SK-N-SH (cell line): ENCODE measurements at regions not wholly inside any gene's neighbourhood (a gene's known extent, or its start where the extent isn't known, plus 50 kb on each side); places are given as distances from the start of the nearest gene placed in this dataset.

ENCODE experiments used
- CTCF ChIA-PET: fragments of 300-600, 350-600 bp; formaldehyde crosslinking; extraction: SDS; loops from one replicate; lab custom pipeline; 2021; lab: Yijun Ruan, JAX
- POLR2A ChIA-PET: fragments of 350-600 bp; sonication (Branson Sonifier 250); formaldehyde crosslinking; extraction: SDS; loops from one replicate; lab custom pipeline; 2020; ENCODE audit warnings: antibody characterized with exemption, inconsistent platforms; lab: Yijun Ruan, JAX
- DNase-seq: peaks from one replicate; pipeline ENCODE4 v3.0.0; 2012
- H2AFZ ChIP-seq: fragments of 200-600 bp; sonication (generic); 2 replicates; pipeline ENCODE4 v1.8.1; 2016; ENCODE audit warnings: antibody characterized with exemption, mild to moderate bottlenecking, low read depth
- H3F3A ChIP-seq: fragments of 200-600 bp; sonication (generic); replicated peaks from 2 replicates; pipeline ENCODE3; 2016; ENCODE audit warnings: antibody characterized with exemption, mild to moderate bottlenecking; ENCODE audit not compliant: insufficient read depth
- H3K27ac ChIP-seq, 2 experiments: fragments of 200-500 bp in 1 of 2; fragments of 200-600 bp in 1 of 2; sonication (Bioruptor generic) in 1 of 2; sonication (generic), shearing (Covaris generic) in 1 of 2; 2 replicates each; pipeline versions ENCODE4 v1.5.1 to v1.6.1; 2014 to 2016; ENCODE audit warnings: low read depth in 2 of 2, inconsistent platforms in 1 of 2, low read length in 1 of 2, mild to moderate bottlenecking in 1 of 2, mixed read lengths in 1 of 2
- H3K27me3 ChIP-seq: fragments of 200-600 bp; sonication (generic), shearing (Covaris generic); 2 replicates; pipeline ENCODE4 v1.6.1; 2016; ENCODE audit warnings: mixed run types; ENCODE audit not compliant: insufficient read depth
- H3K36me3 ChIP-seq, 2 experiments: fragments of 200-500 bp in 1 of 2; fragments of 200-600 bp in 1 of 2; sonication (Bioruptor generic) in 1 of 2; sonication (generic) in 1 of 2; replicated peaks in 1 of 2; 2 replicates each; pipeline versions ENCODE3 to v1.5.1; 2014 to 2016; ENCODE audit warnings: low read length in 1 of 2, mild to moderate bottlenecking in 1 of 2; ENCODE audit not compliant: insufficient read depth in 2 of 2, control insufficient read depth in 1 of 2
- H3K4me1 ChIP-seq, 2 experiments: fragments of 200-500 bp in 1 of 2; fragments of 200-600 bp in 1 of 2; sonication (Bioruptor generic) in 1 of 2; sonication (generic), shearing (Covaris generic) in 1 of 2; 2 replicates each; pipeline versions ENCODE4 v1.5.1 to v1.6.1; 2014 to 2016; ENCODE audit warnings: low read depth in 1 of 2, low read length in 1 of 2, mixed run types in 1 of 2; ENCODE audit not compliant: insufficient read depth in 2 of 2, control insufficient read depth in 1 of 2
- H3K4me2 ChIP-seq: fragments of 200-600 bp; sonication (generic), shearing (Covaris generic); 2 replicates; pipeline ENCODE4 v1.6.1; 2017; ENCODE audit warnings: mixed run types
- H3K4me3 ChIP-seq, 2 experiments: fragments of 200-500 bp in 1 of 2; fragments of 200-600 bp in 1 of 2; sonication (Bioruptor generic) in 1 of 2; sonication (generic), shearing (Covaris generic) in 1 of 2; 2 replicates each; pipeline versions ENCODE4 v1.5.1 to v1.8.1; 2014 to 2016; ENCODE audit warnings: low read depth in 2 of 2, inconsistent platforms in 1 of 2, low read length in 1 of 2, mild to moderate bottlenecking in 1 of 2, mixed read lengths in 1 of 2, moderate library complexity in 1 of 2
- H3K79me2 ChIP-seq: fragments of 200-600 bp; sonication (generic); 2 replicates; pipeline ENCODE4 v1.8.1; 2017; ENCODE audit warnings: mild to moderate bottlenecking; ENCODE audit not compliant: insufficient read depth
- H3K9ac ChIP-seq: fragments of 200-600 bp; sonication (generic); 2 replicates; pipeline ENCODE4 v1.6.1; 2017; ENCODE audit warnings: mixed run types
- H3K9me2 ChIP-seq: fragments of 200-600 bp; sonication (generic); 2 replicates; pipeline ENCODE4 v1.6.1; 2017; ENCODE audit warnings: mixed run types
- H3K9me3 ChIP-seq: fragments of 200-600 bp; sonication (generic); 2 replicates; pipeline ENCODE4 v1.6.1; 2017; ENCODE audit warnings: mixed run types, mild to moderate bottlenecking, moderate library complexity
- H4K20me1 ChIP-seq: fragments of 200-600 bp; sonication (generic); 2 replicates; pipeline ENCODE4 v1.6.1; 2017; ENCODE audit warnings: mild to moderate bottlenecking, mixed run types; ENCODE audit not compliant: insufficient read depth
- ELF1 ChIP-seq: IDR thresholded peaks from 2 replicates; pipeline ENCODE4 v1.4.0; 2012
- EP300 ChIP-seq, 2 experiments: IDR thresholded peaks; 2 replicates each; pipeline versions ENCODE4 v1.4.0 to v1.6.1; 2012; ENCODE audit warnings: borderline replicate concordance in 1 of 2, low read depth in 1 of 2, low read length in 1 of 2
- FOXJ3 ChIP-seq: sonication (generic); formaldehyde crosslinking; IDR thresholded peaks from 2 replicates; pipeline ENCODE4 v1.5.1; 2020; ENCODE audit warnings: mild to moderate bottlenecking, missing genetic modification reagents
- NFIC ChIP-seq: IDR thresholded peaks from 2 replicates; pipeline ENCODE4 v1.4.0; 2012; ENCODE audit warnings: borderline replicate concordance
- NRF1 ChIP-seq: IDR thresholded peaks from 2 replicates; pipeline ENCODE4 v1.6.1; 2012; ENCODE audit warnings: low read depth, mild to moderate bottlenecking, low read length
- RAD21 ChIP-seq: IDR thresholded peaks from 2 replicates; pipeline ENCODE4 v1.6.1; 2012; ENCODE audit warnings: mild to moderate bottlenecking, low read length
- RCOR1 ChIP-seq: fragments of 150-350 bp; IDR thresholded peaks from 2 replicates; pipeline ENCODE4 v1.6.1; 2017; ENCODE audit warnings: antibody characterized with exemption, low read length
- SIN3A ChIP-seq: IDR thresholded peaks from 2 replicates; pipeline ENCODE4 v1.6.1; 2012; ENCODE audit warnings: low read depth, mild to moderate bottlenecking, low read length, moderate library complexity, borderline replicate concordance
- SMC3 ChIP-seq: IDR thresholded peaks from 2 replicates; pipeline ENCODE4 v1.6.1; 2012; ENCODE audit warnings: low read depth, low read length, improper control_type of control experiment
- TAF1 ChIP-seq: IDR thresholded peaks from 2 replicates; pipeline ENCODE4 v1.6.1; 2012; ENCODE audit warnings: low read depth, mild to moderate bottlenecking, low read length, moderate library complexity, borderline replicate concordance
- YY1 ChIP-seq: IDR thresholded peaks from 2 replicates; pipeline ENCODE4 v1.4.0; 2012; ENCODE audit warnings: low read depth, mild to moderate bottlenecking
- WGBS: methylation state at CpG from one replicate; pipeline ENCODE4 v1.1.6; 2017; ENCODE audit warnings: low lambda C conversion rate; 5-methylcytosine and 5-hydroxymethylcytosine counted together
- TF ChIP-seq, protein P1 (sequence below): fragments of 150-350 bp; IDR thresholded peaks from 2 replicates; pipeline ENCODE4 v1.6.1; 2017; ENCODE audit warnings: antibody characterized with exemption, low read length, low read depth, borderline replicate concordance
- TF ChIP-seq, protein P2 (sequence below): IDR thresholded peaks from 2 replicates; pipeline ENCODE4 v1.6.1; 2012; ENCODE audit warnings: mild to moderate bottlenecking, low read depth, low read length, moderate library complexity
- TF ChIP-seq, protein P3 (sequence below): fragments of 200-600 bp; sonication (generic); IDR thresholded peaks from 2 replicates; pipeline ENCODE4 v1.6.1; 2017; ENCODE audit warnings: antibody characterized with exemption, mild to moderate bottlenecking, moderate library complexity

DNA sequence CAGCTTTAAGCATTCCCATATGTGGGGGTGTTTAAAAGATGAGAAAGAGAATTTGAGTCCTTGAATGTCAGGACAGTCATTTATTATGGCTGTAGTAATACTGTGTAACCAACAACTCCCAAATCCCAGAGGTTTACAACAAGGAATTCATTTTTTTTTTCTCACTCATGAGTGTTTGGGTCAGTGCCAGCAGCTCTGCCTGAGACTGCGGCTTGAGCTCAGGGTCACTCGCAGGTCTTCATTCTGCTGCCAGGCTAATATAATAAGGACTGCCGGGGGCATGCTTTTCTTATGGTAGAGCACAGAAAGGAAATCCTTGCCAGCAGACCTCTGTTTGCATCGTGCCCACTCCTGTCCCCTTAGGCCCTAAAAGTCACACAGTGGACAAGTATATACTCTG, 277.9 kb upstream of the LMCD1 start:
- Histone ChIP-seq H3K4me1 (peaks cover 0 to 9% of the 10 kb centered on the region in 2 experiments; a peak in 2 of 4 replicates), H3K9me3 (no peaks in the 10 kb centered on the region), H3K27ac (peak overlapping the region in 1 of 2 experiments; percentile 53; a peak in 2 of 4 replicates), H3K36me3 (no peaks in the 10 kb centered on the region), H3K79me2 (no peaks in the 10 kb centered on the region), H3K27me3 (no peaks in the 10 kb centered on the region), H3K9ac (no peak overlapping the region), H3K4me2 (no peak overlapping the region), H2AFZ (no peak overlapping the region), H3K4me3 (no peak overlapping the region), H3K9me2 (no peaks in the 10 kb centered on the region), H4K20me1 (no peaks in the 10 kb centered on the region), H3F3A (no peaks in the 10 kb centered on the region)
- CTCF ChIA-PET, result interaction anchor here (0.7 to 8.1 kb wide), 4 partner anchors 9 to 113 kb away, joined by 3 to 45 read pairs (median 6); no protein-coding TSS in a partner anchor
- peak; percentile 59 for DNase-seq
- peak; percentile 52; the same call in 1 of the 2 replicates for TF ChIP-seq RAD21
- peak in 1 of 2 experiments; percentile 57; a peak in 1 of 4 replicates for TF ChIP-seq EP300 (IDR thresholded peaks at IDR 0.05; ENCODE audit: borderline replicate concordance in 1 of 2, low read depth in 1 of 2, low read length in 1 of 2)
- no peak for TF ChIP-seq SIN3A
- peak; percentile 27; the same call in 1 of the 2 replicates for TF ChIP-seq RCOR1
- no peak for TF ChIP-seq YY1
- TF ChIP-seq NRF1, result no peak
- TF ChIP-seq ELF1, result no peak
- POLR2A ChIA-PET, result no interaction called here
- WGBS, result 16% methylated on average over 4 of the region's 4 CpGs

- ChIA-PET POLR2A (no interaction called here), CTCF (interaction anchor here (8.1 kb wide), 1 partner anchor 14 kb away, joined by 45 read pairs; no protein-coding TSS in a partner anchor)
- WGBS, result 46% methylated on average over 6 of the region's 6 CpGs
These were observed 276.7 kb upstream of the LMCD1 start for GRCh38 chr3:8224941-8225340.

More at GRCh38 chr3:8224941-8225340, 276.7 kb upstream of the LMCD1 start:
- no peaks in the 10 kb centered on the region for H3K9me2 ChIP-seq
- no peaks in the 10 kb centered on the region for H3K36me3 ChIP-seq
- TF ChIP-seq, protein P1, sequence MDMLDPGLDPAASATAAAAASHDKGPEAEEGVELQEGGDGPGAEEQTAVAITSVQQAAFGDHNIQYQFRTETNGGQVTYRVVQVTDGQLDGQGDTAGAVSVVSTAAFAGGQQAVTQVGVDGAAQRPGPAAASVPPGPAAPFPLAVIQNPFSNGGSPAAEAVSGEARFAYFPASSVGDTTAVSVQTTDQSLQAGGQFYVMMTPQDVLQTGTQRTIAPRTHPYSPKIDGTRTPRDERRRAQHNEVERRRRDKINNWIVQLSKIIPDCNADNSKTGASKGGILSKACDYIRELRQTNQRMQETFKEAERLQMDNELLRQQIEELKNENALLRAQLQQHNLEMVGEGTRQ, result no peak
- TF ChIP-seq, protein P2, sequence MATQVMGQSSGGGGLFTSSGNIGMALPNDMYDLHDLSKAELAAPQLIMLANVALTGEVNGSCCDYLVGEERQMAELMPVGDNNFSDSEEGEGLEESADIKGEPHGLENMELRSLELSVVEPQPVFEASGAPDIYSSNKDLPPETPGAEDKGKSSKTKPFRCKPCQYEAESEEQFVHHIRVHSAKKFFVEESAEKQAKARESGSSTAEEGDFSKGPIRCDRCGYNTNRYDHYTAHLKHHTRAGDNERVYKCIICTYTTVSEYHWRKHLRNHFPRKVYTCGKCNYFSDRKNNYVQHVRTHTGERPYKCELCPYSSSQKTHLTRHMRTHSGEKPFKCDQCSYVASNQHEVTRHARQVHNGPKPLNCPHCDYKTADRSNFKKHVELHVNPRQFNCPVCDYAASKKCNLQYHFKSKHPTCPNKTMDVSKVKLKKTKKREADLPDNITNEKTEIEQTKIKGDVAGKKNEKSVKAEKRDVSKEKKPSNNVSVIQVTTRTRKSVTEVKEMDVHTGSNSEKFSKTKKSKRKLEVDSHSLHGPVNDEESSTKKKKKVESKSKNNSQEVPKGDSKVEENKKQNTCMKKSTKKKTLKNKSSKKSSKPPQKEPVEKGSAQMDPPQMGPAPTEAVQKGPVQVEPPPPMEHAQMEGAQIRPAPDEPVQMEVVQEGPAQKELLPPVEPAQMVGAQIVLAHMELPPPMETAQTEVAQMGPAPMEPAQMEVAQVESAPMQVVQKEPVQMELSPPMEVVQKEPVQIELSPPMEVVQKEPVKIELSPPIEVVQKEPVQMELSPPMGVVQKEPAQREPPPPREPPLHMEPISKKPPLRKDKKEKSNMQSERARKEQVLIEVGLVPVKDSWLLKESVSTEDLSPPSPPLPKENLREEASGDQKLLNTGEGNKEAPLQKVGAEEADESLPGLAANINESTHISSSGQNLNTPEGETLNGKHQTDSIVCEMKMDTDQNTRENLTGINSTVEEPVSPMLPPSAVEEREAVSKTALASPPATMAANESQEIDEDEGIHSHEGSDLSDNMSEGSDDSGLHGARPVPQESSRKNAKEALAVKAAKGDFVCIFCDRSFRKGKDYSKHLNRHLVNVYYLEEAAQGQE, result no peak
- TF ChIP-seq, protein P3, sequence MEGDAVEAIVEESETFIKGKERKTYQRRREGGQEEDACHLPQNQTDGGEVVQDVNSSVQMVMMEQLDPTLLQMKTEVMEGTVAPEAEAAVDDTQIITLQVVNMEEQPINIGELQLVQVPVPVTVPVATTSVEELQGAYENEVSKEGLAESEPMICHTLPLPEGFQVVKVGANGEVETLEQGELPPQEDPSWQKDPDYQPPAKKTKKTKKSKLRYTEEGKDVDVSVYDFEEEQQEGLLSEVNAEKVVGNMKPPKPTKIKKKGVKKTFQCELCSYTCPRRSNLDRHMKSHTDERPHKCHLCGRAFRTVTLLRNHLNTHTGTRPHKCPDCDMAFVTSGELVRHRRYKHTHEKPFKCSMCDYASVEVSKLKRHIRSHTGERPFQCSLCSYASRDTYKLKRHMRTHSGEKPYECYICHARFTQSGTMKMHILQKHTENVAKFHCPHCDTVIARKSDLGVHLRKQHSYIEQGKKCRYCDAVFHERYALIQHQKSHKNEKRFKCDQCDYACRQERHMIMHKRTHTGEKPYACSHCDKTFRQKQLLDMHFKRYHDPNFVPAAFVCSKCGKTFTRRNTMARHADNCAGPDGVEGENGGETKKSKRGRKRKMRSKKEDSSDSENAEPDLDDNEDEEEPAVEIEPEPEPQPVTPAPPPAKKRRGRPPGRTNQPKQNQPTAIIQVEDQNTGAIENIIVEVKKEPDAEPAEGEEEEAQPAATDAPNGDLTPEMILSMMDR, result no peak
- TF ChIP-seq SMC3, result no peak
- no peak for TF ChIP-seq RAD21
- no peak for TF ChIP-seq ELF1
- TF ChIP-seq RCOR1, result no peak
- TF ChIP-seq TAF1, result no peak
- TF ChIP-seq FOXJ3 (CRISPR knock-in tag), result no peak
- no peak for TF ChIP-seq NFIC
- H2AFZ ChIP-seq, result no peak overlapping the region
- DNase-seq, result no peak
- H4K20me1 ChIP-seq, result no peaks in the 10 kb centered on the region
- no peak overlapping the region for H3K4me3 ChIP-seq
- H3F3A ChIP-seq, result no peaks in the 10 kb centered on the region
- no peaks in the 10 kb centered on the region for H3K79me2 ChIP-seq
- H3K9me3 ChIP-seq, result no peaks in the 10 kb centered on the region
- H3K27ac ChIP-seq, result 0 out of 4 replicates have a peak overlapping the region, but pooled peaks of 1 of the 2 experiments have one; percentile 53
- peaks cover 0 to 9% of the 10 kb centered on the region in 2 experiments; a peak in 2 of 4 replicates for H3K4me1 ChIP-seq
- no peak overlapping the region for H3K9ac ChIP-seq
- H3K27me3 ChIP-seq, result no peaks in the 10 kb centered on the region
- H3K4me2 ChIP-seq, result no peak overlapping the region
